ENCODE measurements at regions not wholly inside any gene's neighbourhood (a gene's known extent, or its start where the extent isn't known, plus 50 kb on each side); places are given as distances from the start of the nearest gene placed in this dataset.

DNA sequence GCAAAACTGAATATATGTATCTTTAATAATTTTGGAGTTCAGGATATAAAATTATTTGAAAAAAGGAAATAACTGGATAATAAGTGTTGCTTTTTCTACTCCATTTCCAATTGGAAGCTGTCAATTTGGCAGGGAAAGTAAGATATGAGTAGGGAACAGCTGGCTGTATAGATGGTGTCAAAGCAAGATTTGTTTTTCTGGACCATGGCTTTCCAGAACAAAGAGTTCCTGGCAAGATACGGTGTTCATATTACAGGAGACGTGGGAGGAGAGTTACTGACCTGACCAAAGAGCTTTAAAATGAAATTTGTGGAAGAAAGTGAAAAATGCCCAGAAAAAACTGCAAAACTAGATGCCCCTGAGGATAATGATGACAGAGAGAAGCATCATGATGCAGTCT is 442.7 kb upstream of the KIRREL3 start:
- no peak overlapping the region for H3K4me3 ChIP-seq (ENCODE audit: low read depth, low read length)
- TF ChIP-seq, protein P1, sequence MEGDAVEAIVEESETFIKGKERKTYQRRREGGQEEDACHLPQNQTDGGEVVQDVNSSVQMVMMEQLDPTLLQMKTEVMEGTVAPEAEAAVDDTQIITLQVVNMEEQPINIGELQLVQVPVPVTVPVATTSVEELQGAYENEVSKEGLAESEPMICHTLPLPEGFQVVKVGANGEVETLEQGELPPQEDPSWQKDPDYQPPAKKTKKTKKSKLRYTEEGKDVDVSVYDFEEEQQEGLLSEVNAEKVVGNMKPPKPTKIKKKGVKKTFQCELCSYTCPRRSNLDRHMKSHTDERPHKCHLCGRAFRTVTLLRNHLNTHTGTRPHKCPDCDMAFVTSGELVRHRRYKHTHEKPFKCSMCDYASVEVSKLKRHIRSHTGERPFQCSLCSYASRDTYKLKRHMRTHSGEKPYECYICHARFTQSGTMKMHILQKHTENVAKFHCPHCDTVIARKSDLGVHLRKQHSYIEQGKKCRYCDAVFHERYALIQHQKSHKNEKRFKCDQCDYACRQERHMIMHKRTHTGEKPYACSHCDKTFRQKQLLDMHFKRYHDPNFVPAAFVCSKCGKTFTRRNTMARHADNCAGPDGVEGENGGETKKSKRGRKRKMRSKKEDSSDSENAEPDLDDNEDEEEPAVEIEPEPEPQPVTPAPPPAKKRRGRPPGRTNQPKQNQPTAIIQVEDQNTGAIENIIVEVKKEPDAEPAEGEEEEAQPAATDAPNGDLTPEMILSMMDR (IDR thresholded peaks at IDR 0.05; ENCODE audit: low read depth, low read length, missing control alignments) = no peak
- DNase-seq (ENCODE audit: low read depth) = no peak

DNA sequence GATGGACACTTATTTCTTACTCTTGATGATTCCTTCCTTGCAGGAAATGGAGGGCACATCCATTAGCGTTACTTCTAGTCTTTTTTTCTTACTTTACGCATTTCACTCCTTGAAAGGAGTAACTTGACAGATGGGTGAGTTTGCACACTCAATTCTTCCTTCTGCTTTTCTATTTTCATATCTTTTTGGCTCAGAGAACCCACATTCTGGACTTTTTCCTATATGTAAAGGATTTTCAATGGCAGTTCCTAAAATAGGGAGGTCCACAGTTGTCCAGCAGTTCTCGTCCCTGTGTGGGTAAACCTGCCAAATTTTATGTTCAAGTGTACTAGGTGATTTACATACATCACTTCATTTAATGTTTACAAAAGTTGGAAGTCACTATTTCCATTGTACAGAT is 440.0 kb upstream of the KIRREL3 start:
- no peak for DNase-seq (ENCODE audit: low read depth)
- no peak overlapping the region for H3K4me3 ChIP-seq (ENCODE audit: low read depth, low read length)
- TF ChIP-seq, protein P1 (IDR thresholded peaks at IDR 0.05; ENCODE audit: low read depth, low read length, missing control alignments) = no peak

DNA sequence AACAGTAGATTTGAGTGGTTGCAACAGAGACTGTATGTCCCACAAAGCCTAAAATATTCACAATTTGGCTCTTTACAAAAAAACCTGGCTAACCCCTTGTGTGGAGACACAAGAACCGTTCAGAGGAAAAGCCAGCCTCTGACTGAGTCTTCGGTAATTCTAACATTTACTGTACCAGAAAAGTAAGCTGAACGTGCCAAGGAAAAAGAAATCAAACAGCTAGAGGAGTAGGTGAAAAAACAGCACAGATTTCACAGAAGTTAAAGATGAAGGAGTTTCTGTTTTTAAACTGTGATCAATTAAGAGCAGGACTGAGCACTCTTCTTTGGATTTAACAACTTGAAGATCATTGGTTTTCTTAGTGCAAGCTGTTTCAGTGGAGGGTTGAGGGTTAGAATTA is 424.7 kb upstream of the KIRREL3 start:
- TF ChIP-seq, protein P1 (IDR thresholded peaks at IDR 0.05; ENCODE audit: low read depth, low read length, missing control alignments) = no peak
- no peak overlapping the region for H3K4me3 ChIP-seq (ENCODE audit: low read depth, low read length)
- DNase-seq (ENCODE audit: low read depth) = no peak

DNA sequence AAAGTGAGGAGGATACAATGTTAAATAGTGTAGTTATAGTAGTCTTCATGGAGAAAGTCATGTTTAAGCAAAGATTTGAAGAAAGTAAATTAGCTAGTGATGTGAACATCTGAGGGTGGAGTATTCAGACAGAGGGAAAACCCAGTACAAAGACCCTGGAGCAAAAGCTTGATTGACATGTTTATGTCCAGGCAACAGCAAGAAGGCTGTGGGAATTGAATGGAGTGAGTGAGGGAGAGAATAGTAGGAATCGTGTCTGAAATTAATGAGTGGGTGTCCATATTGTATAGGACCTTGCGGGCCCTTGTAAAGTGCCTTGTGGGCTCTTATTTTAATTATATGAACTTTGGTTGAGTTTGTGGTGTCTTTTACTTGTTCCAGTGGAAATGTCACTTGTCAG is 424.1 kb upstream of the KIRREL3 start:
- H3K4me3 ChIP-seq (ENCODE audit: low read depth, low read length) = no peak overlapping the region
- TF ChIP-seq, protein P1 (IDR thresholded peaks at IDR 0.05; ENCODE audit: low read depth, low read length, missing control alignments) = no peak
- DNase-seq (ENCODE audit: low read depth) = no peak

DNA sequence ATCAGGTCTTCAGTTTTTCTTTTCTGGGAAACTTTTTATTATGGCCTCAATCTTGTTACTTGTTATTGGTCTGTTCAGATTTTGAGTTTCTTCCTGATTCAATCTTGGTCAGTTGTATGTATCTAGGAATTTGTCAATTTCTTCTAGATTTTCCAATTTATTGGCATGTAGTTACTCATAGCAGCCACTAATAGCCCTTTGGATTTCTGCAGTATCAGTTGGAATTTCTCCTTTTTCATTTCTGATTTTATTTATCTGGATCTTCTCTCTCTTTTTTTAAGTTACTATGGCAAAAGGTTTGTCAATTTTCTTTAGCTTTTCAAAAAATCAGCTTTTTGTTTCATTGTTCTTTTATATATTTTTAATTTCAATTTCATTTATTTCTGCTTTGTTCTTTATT is 419.6 kb upstream of the KIRREL3 start:
- TF ChIP-seq, protein P1 (IDR thresholded peaks at IDR 0.05; ENCODE audit: low read depth, low read length, missing control alignments) = no peak
- no peak overlapping the region for H3K4me3 ChIP-seq (ENCODE audit: low read depth, low read length)
- DNase-seq (ENCODE audit: low read depth) = no peak

DNA sequence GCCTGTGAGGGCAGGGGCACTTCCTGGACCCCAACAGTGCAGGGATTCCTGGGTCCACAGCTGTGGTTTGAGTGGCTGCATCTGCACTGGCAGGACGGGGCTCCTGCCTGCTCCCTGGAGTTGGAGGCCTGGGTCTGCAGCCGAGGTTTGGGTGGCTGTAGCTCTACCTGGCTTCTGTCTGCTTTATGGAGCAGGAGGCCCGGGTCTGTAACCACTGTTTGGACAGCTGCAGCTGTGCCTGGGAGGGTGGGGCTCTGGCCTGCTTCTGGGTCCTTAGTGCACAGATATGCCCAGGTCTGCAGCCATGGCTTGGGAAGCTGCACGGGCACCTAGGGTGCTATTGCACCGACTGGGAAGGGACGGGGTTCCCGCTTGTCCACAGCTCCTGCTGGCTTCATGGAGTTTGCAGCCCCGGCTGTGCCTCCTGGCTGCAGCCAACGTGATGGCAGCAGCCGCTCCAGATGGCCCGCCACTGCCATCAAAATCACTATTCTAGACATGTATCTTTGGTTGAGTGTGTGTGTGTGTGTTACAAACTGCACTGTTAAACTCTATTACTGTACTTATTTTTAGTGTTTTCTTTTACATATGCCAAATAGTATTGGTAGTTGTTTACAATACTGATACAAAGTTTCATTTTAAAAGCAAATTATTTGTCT is 412.3 kb upstream of the KIRREL3 start:
- no peak overlapping the region for H3K4me3 ChIP-seq (ENCODE audit: low read depth, low read length)
- DNase-seq (ENCODE audit: low read depth) = no peak
- TF ChIP-seq, protein P1 (IDR thresholded peaks at IDR 0.05; ENCODE audit: low read depth, low read length, missing control alignments) = no peak

DNA sequence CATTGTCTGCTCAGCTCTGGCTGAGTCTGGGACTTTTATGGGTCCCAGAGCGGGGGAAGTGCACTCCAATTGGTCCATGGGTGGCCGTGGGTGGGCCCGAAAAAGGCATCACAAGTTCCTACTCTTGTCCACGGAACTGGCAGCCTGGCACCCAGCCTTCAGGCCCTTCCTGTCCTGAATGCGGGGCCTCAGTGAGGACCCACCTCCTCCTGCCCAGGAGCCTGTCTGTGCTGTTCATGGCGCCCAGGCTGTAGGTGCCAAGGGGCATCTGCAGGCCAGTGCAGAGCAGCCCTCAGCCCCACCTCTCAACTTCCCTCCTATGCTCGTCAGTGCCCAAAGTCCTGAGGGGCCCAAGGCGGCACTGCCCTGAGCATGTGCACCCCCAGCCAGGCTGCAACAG is 411.7 kb upstream of the KIRREL3 start:
- H3K4me3 ChIP-seq (ENCODE audit: low read depth, low read length) = no peak overlapping the region
- TF ChIP-seq, protein P1 (IDR thresholded peaks at IDR 0.05; ENCODE audit: low read depth, low read length, missing control alignments) = no peak
- DNase-seq (ENCODE audit: low read depth) = no peak

Data from GM12864 (cell line).